ENCODE measurements at regions not wholly inside any gene's neighbourhood (a gene's known extent, or its start where the extent isn't known, plus 50 kb on each side); places are given as distances from the start of the nearest gene placed in this dataset.
"Not testable (repeated sequence)": the region's sequence is repeated elsewhere in the genome, so short reads cannot be mapped to it uniquely, and the experiment has no call there.

- no peak for FAIRE-seq
These were observed 246.3 kb downstream of the LRRC70 start for GRCh38 chr5:62824936-62825335.

- not testable (repeated sequence) for FAIRE-seq
These were observed 238.4 kb downstream of the LRRC70 start for GRCh38 chr5:62817043-62817442.

GRCh38 chr5:62814991-62815390 is 236.4 kb downstream of the LRRC70 start:
- no peak for FAIRE-seq

- no peak for FAIRE-seq
These were observed 234.1 kb downstream of the LRRC70 start for GRCh38 chr5:62812621-62813255.

DNA sequence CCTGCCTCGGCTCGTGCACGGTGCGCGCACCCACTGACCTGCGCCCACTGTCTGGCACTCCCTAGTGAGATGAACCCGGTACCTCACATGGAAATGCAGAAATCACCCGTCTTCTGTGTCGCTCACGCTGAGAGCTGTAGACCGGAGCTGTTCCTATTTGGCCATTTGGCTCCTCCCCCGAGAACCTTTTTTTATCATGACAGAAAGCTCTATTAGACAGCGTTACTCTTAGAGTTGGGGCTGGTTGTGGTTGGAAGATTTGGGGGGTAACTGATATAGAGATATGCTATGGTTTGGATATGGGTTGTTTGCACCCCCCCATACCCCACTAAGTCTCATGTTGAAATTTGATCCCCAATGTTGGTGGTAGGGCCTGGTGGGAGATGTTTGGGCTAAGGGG is 226.2 kb downstream of the LRRC70 start:
- not testable (repeated sequence) for FAIRE-seq

DNA sequence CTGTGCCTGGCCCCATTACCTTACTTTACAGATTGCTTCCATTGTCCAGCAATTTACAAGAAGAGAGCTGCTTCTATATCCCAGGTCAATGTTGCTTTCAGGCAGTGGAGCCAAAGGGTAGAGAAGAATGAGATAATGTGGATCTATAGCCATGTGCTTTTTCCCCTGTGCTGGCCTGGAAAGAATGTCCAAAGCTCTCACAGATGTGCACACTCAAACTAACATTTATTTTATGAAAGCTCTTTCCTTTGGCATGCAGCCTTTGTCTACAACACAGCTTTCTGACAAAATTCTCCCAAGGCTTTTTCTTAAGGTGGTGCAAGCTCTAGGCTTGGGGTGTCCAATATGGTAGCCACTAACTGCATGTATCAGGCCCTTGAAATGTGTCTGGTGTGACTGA is 217.3 kb downstream of the LRRC70 start:
- FAIRE-seq = no peak

- no peak for FAIRE-seq
These were observed 215.8 kb downstream of the LRRC70 start for GRCh38 chr5:62794456-62794855.

DNA sequence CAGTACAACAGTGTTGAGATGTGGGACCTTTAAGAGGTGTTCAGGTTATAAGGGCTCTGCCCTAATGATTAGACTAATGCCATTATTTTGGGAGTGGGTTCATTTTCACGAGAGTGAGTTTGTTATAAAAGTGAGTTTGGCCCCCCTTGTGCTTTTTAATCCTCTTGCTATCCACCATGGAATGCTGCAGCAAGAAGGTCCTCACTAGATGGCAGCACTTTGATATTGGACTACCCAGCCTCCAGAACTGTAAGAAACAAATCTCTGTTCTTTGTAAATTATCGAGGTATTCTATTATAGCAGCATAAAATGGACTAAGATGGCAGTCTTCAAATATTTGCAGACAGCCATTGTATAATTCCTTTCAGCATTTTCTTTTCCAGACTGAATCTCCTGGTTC is 212.4 kb downstream of the LRRC70 start:
- FAIRE-seq = no peak

- no peak for FAIRE-seq
These were observed 211.7 kb downstream of the LRRC70 start for GRCh38 chr5:62790348-62790747.

- FAIRE-seq = no peak
These were observed 207.5 kb downstream of the LRRC70 start for GRCh38 chr5:62786099-62786498.

DNA sequence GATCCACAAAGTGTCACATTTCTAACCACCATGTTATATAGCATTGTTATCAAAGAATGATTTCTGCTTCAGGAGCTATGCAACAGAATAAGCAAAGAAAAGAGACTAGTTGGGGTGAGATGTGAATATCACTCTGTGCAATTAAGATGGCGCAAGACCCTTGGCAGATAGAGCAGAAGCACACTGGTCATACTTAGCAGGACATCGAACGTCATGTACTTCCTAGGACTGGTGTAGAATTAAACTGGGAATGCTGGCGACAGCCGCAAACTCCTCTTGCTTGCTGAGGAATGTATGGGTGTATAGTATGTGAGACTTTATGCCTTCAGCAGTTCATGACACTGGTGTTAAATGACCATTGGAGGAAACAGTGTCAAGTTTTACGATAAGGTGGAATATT is 207.0 kb downstream of the LRRC70 start:
- no peak for FAIRE-seq

DNA sequence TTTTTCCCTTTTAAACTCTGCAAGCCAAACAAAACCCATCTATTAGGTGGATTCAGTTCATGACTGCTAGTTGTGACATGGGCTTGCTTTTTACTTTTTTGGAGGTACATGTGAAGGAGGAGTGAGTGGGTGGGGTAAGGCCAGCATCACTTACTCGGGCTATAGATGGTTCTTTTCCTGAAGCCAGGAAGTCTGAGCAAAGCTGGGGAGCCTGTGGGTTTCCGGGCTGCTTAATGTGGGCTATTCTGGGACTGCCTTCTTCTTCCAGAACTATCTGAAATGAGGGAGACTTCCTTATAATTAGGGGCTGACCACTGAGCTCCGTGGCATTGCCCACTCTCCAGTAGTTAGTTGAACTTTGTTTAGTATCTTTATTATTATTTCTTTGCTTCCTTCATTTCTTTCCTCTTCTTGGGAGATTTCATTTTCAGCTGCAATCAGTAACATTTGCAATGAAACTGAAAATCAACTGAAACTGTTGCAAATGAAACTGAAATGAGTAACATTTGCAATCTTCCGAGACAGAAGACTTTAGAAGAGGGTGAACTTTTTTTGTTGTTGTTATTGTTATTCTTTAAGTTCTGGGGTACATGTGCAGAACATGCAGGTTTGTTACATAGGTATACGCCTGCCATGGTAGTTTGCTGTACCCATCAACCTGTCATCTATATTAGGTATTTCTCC is 204.9 kb downstream of the LRRC70 start:
- FAIRE-seq = no peak

- FAIRE-seq = no peak
These were observed 202.3 kb downstream of the LRRC70 start for GRCh38 chr5:62780888-62781287.

- no peak for FAIRE-seq
These were observed 201.6 kb downstream of the LRRC70 start for GRCh38 chr5:62780230-62780629.

DNA sequence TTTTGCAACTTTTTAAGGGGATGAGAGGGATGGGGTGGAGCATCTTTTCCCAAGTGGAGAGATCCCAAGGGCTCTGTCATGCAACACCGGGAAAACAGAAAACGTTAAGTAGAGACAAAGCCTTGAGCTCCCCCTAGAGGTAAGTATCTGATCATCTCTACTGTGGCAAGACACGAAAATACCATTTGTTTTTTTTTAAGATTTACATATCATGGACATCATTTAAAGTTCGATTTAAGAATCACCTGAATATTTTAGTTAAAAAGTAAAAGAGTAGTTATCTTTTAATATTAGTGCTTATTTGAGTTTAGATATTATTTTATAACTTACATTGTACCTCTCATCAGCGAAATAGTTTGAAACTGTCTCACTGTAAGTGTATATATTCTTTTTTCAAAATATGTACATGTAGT is 200.4 kb downstream of the LRRC70 start:
- FAIRE-seq = peak; percentile 98

DNA sequence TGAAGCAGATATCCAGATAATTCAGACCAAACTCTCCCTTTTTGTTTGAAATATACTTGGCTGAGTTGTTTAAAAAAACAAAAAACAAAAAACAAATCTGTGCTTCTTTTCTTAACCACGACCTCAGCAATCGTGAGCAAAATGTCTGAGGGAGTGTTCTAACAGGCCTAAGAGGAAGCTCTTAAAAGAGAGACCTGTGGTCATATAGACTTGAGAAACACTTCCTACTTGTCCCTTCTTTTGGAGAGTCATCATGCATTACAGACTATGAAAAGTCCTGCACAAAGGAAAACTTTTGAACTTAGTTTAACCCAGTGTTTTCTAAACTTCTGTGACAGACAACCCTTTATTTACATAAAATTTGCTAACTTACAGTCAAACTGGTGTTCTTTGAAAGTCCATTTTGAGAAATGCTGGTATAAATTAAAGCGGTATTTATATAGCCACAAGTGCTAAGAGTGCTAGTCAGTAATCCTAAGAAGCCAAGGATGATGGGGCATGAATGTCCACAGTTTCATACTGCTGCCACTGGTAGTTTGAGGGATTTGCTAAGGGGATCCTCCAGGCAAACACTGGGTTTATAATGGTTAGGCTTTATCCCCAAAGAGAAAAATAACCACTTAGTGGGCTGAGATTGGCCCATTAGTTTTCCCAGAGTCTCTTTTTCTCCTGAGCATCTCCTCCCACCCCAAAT is 199.8 kb downstream of the LRRC70 start:
- no peak for FAIRE-seq

- FAIRE-seq = not testable (repeated sequence)
These were observed 198.5 kb downstream of the LRRC70 start for GRCh38 chr5:62777081-62777480.

DNA sequence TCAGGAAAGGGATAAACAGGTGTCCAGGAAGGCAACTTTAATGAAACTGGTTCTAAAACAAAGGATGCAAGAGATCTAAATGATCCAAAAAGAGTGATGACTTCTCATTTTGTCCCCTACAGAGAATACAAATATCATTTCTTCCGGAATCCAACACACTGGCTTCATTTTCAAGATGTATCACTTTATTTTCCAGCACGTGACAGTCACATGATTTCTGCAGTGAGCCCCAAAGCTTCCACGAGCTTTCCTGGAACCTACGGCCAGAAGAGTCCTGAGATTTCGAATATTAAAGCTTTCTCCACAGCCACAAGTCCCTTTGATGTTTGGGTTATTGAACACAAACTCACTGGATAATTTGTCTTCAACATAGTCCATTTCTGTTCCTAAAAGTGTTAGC is 198.0 kb downstream of the LRRC70 start:
- FAIRE-seq = not testable (repeated sequence)

- no peak for FAIRE-seq
These were observed 194.8 kb downstream of the LRRC70 start for GRCh38 chr5:62773460-62773859.

- no peak for FAIRE-seq
These were observed 192.7 kb downstream of the LRRC70 start for GRCh38 chr5:62771341-62771740.

DNA sequence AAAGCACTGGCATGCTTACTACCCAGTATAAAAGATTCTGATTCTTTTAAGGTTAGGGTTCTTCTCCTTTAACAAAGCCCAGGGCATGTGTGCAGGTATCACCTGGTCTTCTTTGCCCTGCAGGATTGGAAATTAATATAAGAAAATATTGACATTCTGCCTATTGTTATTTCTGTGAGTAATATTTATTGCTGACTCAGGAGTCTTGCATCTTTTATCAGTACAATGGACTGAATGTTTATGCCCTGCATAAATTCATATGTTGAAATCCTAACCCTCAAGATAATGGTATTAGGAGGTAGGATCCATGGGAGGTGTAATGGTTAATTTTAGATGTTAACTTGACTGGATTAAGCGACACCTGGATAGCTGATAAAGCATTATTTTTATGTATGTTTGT is 189.0 kb downstream of the LRRC70 start:
- FAIRE-seq = no peak

DNA sequence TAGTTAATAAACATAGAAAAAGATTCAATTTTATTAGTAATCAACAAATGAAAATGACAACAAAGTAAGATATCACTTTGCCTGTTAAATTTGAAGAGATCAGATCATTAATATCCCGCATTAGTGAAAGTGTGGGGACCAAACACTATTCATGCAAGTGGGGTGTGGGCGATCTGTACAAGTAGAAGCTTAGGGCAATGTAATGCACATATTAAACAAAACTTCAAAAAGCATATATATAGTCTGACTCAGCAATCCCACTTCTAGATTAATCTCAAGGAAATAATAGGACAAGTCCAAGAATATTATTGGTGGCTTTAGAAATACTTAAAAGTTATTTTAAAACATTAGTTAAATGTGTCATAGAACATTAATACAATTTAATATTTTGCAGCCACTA is 188.5 kb downstream of the LRRC70 start:
- no peak for FAIRE-seq

GRCh38 chr5:62762503-62762902 is 183.9 kb downstream of the LRRC70 start:
- no peak for FAIRE-seq

DNA sequence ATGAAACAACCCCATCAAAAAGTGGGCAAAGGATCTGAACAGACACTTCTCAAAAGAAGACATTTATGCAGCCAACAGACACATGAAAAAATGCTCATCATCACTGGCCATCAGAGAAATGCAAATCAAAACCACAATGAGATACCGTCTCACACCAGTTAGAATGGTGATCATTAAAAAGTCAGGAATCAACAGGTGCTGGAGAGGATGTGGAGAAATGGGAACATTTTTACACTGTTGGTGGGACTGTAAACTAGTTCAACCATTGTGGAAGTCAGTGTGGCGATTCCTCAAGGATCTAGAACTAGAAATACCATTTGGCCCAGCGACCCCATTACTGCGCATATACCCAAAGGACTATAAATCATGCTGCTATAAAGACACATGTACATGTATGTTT is 179.1 kb downstream of the LRRC70 start:
- not testable (repeated sequence) for FAIRE-seq
